ENCODE measurements at regions not wholly inside any gene's neighbourhood (a gene's known extent, or its start where the extent isn't known, plus 50 kb on each side); places are given as distances from the start of the nearest gene placed in this dataset.

DNA sequence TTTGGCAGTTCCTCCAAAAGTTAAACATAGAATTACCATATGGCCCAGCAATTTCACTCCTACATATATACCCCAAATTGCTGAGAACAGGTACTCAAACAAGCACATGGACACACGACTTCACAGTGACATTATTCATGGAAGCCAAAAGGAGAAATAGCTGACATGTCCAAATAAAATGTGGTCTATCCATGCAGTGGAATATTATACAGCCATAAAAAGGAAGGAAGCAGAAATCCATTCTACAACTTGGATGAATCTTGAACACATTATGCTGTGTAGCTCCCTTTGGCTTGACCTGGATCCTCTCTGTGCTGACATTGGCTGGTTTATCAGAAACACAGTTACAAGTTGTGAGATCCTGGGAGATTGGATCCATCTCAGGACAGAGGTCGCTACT is 370.9 kb upstream of the EEF2KMT start:
- intact Hi-C loops (cut with micrococcal nuclease), result no loop called here
- Histone ChIP-seq H3K27me3 (ENCODE audit: control insufficient read depth in 2 of 2, insufficient read depth in 2 of 2, low read length in 2 of 2) (no peaks in the 10 kb centered on the region), H3K79me2 (ENCODE audit: control insufficient read depth, insufficient read depth, low read length) (no peaks in the 10 kb centered on the region), H4K20me1 (replicated peaks; ENCODE audit: control insufficient read depth, extremely low read depth, insufficient read depth, low read length) (no peaks in the 10 kb centered on the region), H2AFZ (ENCODE audit: low read depth, low read length) (no peak overlapping the region), H3K27ac (ENCODE audit: insufficient read depth, low read depth, low read length) (no peak overlapping the region), H3K4me1 (ENCODE audit: control insufficient read depth, extremely low read depth, insufficient read depth, low read length) (no peaks in the 10 kb centered on the region), H3K9me3 (replicated peaks; ENCODE audit: control insufficient read depth, insufficient read depth, low read length) (peaks cover 9% of the 10 kb centered on the region), H3K9me1 (replicated peaks; ENCODE audit: control insufficient read depth, extremely low read depth, insufficient read depth, low read length) (no peaks in the 10 kb centered on the region), H3K36me3 (ENCODE audit: control insufficient read depth in 2 of 2, extremely low read depth in 1 of 2, insufficient read depth in 2 of 2, low read length in 2 of 2) (no peaks in the 10 kb centered on the region), H3K4me2 (ENCODE audit: insufficient read depth, low read length) (no peak overlapping the region), H3K9ac (replicated peaks; ENCODE audit: extremely low read depth, insufficient read depth, low read length) (no peak overlapping the region), H3K4me3 (replicated peaks in 1 of 3; ENCODE audit: insufficient read depth in 1 of 3, low read depth in 1 of 3, low read length in 3 of 3) (no peak overlapping the region)
- DNase-seq (ENCODE audit: low read depth, low spot score) (no peak), FAIRE-seq (no peak)
- CTCF ChIA-PET, result no interaction called here
- TF ChIP-seq FOS (IDR thresholded peaks at IDR 0.05; ENCODE audit: borderline replicate concordance, insufficient read depth, low read length) (no peak), EZH2 (IDR thresholded peaks at IDR 0.05; ENCODE audit: borderline replicate concordance, low read depth, low read length, severe bottlenecking) (no peak), POLR2AphosphoS5 (IDR thresholded peaks at IDR 0.05; ENCODE audit: insufficient read depth, low read depth, low read length) (no peak), POLR2A (IDR thresholded peaks at IDR 0.05; ENCODE audit: low read depth, low read length) (no peak), JUN (IDR thresholded peaks at IDR 0.05; ENCODE audit: borderline replicate concordance, insufficient read depth, insufficient read length, low read depth) (no peak), GATA2 (IDR thresholded peaks at IDR 0.05; ENCODE audit: insufficient read depth, insufficient read length, low read depth, low read length) (no peak), MYC (IDR thresholded peaks at IDR 0.05; ENCODE audit: low read depth, low read length) (no peak)
- TF ChIP-seq, protein P1, sequence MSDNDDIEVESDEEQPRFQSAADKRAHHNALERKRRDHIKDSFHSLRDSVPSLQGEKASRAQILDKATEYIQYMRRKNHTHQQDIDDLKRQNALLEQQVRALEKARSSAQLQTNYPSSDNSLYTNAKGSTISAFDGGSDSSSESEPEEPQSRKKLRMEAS (IDR thresholded peaks at IDR 0.05; ENCODE audit: insufficient read depth, insufficient read length), result no peak
- TF ChIP-seq, protein P2, sequence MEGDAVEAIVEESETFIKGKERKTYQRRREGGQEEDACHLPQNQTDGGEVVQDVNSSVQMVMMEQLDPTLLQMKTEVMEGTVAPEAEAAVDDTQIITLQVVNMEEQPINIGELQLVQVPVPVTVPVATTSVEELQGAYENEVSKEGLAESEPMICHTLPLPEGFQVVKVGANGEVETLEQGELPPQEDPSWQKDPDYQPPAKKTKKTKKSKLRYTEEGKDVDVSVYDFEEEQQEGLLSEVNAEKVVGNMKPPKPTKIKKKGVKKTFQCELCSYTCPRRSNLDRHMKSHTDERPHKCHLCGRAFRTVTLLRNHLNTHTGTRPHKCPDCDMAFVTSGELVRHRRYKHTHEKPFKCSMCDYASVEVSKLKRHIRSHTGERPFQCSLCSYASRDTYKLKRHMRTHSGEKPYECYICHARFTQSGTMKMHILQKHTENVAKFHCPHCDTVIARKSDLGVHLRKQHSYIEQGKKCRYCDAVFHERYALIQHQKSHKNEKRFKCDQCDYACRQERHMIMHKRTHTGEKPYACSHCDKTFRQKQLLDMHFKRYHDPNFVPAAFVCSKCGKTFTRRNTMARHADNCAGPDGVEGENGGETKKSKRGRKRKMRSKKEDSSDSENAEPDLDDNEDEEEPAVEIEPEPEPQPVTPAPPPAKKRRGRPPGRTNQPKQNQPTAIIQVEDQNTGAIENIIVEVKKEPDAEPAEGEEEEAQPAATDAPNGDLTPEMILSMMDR (IDR thresholded peaks at IDR 0.05; ENCODE audit: extremely low read depth in 1 of 2, insufficient read depth in 1 of 2, low read depth in 1 of 2, low read length in 2 of 2), result no peak
- POLR2A ChIA-PET, result no interaction called here
- no TSS peak for BruUV-seq (replicated peaks)
- dilution Hi-C loops (cut with MboI; ENCODE audit: extremely low pct_ligation_motif_present, low sequenced_read_pairs), result no loop called here
